ENCODE measurements at regions not wholly inside any gene's neighbourhood (a gene's known extent, or its start where the extent isn't known, plus 50 kb on each side); places are given as distances from the start of the nearest gene placed in this dataset.
"Not testable (repeated sequence)": the region's sequence is repeated elsewhere in the genome, so short reads cannot be mapped to it uniquely, and the experiment has no call there.

DNA sequence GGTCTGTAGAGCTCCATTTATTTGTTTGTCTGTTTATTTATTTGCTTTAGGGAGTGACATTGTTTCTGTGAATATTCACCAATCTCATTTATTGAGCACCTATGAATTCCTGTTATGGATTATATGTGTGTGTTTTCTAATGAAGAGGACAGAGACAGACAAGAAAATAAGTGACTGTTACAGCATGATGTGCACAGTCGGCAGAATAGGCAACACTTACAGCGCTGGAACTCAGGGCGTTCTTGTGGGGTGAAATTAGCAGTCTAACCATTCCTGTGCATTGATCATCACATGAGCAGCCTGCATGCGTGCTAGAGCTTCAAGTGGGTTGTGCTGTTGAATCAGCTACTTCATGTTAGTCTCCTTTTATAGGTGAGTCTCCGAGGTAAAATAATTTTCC lies 960.7 kb downstream of the SLC4A3 start:
- DNase-seq: no peak
- no peaks in the 10 kb centered on the region for H3K4me1 Mint-ChIP-seq
- ChIA-PET CTCF (no interaction called here), POLR2A (no interaction called here)
- H3K4me3 Mint-ChIP-seq: no peak overlapping the region
- intact Hi-C loops (cut with micrococcal nuclease): no loop called here
- TF ChIP-seq, protein P1, sequence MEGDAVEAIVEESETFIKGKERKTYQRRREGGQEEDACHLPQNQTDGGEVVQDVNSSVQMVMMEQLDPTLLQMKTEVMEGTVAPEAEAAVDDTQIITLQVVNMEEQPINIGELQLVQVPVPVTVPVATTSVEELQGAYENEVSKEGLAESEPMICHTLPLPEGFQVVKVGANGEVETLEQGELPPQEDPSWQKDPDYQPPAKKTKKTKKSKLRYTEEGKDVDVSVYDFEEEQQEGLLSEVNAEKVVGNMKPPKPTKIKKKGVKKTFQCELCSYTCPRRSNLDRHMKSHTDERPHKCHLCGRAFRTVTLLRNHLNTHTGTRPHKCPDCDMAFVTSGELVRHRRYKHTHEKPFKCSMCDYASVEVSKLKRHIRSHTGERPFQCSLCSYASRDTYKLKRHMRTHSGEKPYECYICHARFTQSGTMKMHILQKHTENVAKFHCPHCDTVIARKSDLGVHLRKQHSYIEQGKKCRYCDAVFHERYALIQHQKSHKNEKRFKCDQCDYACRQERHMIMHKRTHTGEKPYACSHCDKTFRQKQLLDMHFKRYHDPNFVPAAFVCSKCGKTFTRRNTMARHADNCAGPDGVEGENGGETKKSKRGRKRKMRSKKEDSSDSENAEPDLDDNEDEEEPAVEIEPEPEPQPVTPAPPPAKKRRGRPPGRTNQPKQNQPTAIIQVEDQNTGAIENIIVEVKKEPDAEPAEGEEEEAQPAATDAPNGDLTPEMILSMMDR (IDR thresholded peaks at IDR 0.05): no peak
- no peaks in the 10 kb centered on the region for H3K27me3 Mint-ChIP-seq
- ATAC-seq (ENCODE audit: low read depth): no peak
- no peaks in the 10 kb centered on the region for H3K36me3 Mint-ChIP-seq (ENCODE audit: low read depth)
- no peaks in the 10 kb centered on the region for H3K9me3 Mint-ChIP-seq
- no peak overlapping the region for H3K27ac Mint-ChIP-seq

- DNase-seq: no peak
- H3K27me3 Mint-ChIP-seq: no peaks in the 10 kb centered on the region
- CTCF ChIA-PET: no interaction called here
- TF ChIP-seq, protein P1 (IDR thresholded peaks at IDR 0.05): no peak
- no peaks in the 10 kb centered on the region for H3K4me1 Mint-ChIP-seq
- no peak overlapping the region for H3K4me3 Mint-ChIP-seq
- H3K36me3 Mint-ChIP-seq (ENCODE audit: low read depth): no peaks in the 10 kb centered on the region
- intact Hi-C loops (cut with micrococcal nuclease): no loop called here
- H3K27ac Mint-ChIP-seq: no peak overlapping the region
- no peak for ATAC-seq (ENCODE audit: low read depth)
- POLR2A ChIA-PET: no interaction called here
- no peaks in the 10 kb centered on the region for H3K9me3 Mint-ChIP-seq
These were observed 963.0 kb downstream of the SLC4A3 start for GRCh38 chr2:220590476-220590875.

DNA sequence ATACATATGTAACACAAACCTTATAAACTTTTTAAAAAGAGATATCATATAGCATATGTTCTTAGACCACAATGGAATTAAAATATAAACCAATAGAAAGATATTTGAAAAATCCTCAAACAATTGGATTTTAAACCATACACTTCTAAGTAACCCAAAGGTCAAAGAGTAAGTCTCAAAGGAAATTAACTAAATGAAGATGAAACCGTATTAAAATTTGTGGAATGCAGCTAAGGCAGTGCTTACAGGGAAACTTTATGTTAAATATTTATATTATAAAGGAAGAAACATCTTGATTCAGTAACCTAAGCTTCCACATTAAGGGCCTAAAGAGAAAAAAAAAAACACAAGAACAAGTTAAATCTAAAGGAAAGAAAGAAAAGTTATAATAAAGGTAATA lies 966.1 kb downstream of the SLC4A3 start:
- no peaks in the 10 kb centered on the region for H3K27me3 Mint-ChIP-seq
- H3K4me3 Mint-ChIP-seq: no peak overlapping the region
- intact Hi-C loops (cut with micrococcal nuclease): no loop called here
- ATAC-seq (ENCODE audit: low read depth) (no peak), DNase-seq (no peak)
- H3K36me3 Mint-ChIP-seq (ENCODE audit: low read depth): no peaks in the 10 kb centered on the region
- no peaks in the 10 kb centered on the region for H3K4me1 Mint-ChIP-seq
- H3K27ac Mint-ChIP-seq: no peak overlapping the region
- ChIA-PET CTCF (no interaction called here), POLR2A (no interaction called here)
- no peaks in the 10 kb centered on the region for H3K9me3 Mint-ChIP-seq
- TF ChIP-seq, protein P1 (IDR thresholded peaks at IDR 0.05): no peak

DNA sequence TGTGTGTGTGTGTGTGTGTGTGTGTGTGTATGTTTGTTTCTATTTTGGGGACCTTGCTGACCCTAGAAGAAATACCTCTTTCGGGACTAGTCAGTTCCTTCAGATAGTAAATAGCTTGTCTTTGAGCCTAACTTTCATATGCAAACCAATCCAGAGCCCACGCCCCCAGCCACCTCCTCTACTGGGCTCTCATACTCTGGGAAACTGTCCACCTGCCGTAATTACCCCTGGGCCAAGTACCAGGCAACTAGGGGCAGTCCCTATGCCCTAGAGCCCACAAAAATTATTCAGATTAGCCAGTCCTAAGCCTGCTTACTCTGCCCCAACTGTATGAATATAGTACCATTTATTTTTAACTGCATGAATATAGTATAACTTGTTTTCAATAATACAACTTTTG lies 970.4 kb downstream of the EPHA4 start:
- POLR2A ChIA-PET: no interaction called here
- H3K27me3 Mint-ChIP-seq: no peaks in the 10 kb centered on the region
- H3K9me3 Mint-ChIP-seq: no peaks in the 10 kb centered on the region
- CTCF ChIA-PET: no interaction called here
- H3K27ac Mint-ChIP-seq: no peak overlapping the region
- ATAC-seq (ENCODE audit: low read depth) (no peak), DNase-seq (no peak)
- H3K4me1 Mint-ChIP-seq: no peaks in the 10 kb centered on the region
- intact Hi-C loops (cut with micrococcal nuclease): no loop called here
- TF ChIP-seq, protein P1 (IDR thresholded peaks at IDR 0.05): no peak
- no peaks in the 10 kb centered on the region for H3K36me3 Mint-ChIP-seq (ENCODE audit: low read depth)
- no peak overlapping the region for H3K4me3 Mint-ChIP-seq

DNA sequence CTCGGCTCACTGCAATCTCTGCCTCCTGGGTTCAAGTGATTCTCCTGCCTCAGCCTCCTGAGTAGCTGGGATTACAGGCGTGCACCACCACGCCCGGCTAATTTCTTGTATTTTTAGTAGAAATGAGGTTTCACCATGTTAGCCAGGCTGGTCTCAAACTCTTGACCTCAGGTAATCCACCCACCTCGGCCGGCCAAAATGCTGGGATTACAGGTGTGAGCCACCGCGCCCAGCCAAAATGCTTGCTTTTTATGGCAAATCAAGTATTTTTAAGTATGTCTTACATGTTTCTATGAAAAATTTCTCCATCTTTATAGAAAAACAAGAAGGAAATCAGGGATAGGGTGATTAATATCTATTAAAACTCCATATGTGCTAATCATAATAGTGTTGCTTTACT lies 959.1 kb downstream of the EPHA4 start:
- POLR2A ChIA-PET; H3K4me3 Mint-ChIP-seq; H3K27me3 Mint-ChIP-seq; H3K4me1 Mint-ChIP-seq; H3K36me3 Mint-ChIP-seq (ENCODE audit: low read depth); H3K27ac Mint-ChIP-seq; H3K9me3 Mint-ChIP-seq; intact Hi-C loops (cut with micrococcal nuclease); DNase-seq; ATAC-seq (ENCODE audit: low read depth); CTCF ChIA-PET: not testable (repeated sequence)

DNA sequence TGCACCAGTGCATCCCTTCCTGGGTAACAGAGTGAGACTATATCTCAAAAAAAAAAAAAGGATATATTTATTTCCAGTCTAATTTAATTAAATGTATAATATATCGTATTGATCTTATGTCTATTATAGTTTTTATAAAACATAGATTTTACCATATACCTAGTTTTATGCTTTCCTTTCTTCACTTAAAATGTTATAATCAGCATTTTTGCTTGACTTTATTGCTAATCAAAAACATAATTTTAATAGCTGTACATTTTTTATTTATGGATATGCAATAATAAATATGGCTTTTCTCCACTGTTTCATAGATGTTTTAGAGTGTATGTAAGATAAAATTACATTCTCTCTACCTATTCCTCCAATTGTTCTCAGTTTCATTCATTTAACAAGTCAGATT lies 958.0 kb downstream of the EPHA4 start:
- intact Hi-C loops (cut with micrococcal nuclease): no loop called here
- no peak overlapping the region for H3K27ac Mint-ChIP-seq

More for the DNA sequence above, 958.0 kb downstream of the EPHA4 start:
- Mint-ChIP-seq H3K27me3 (no peaks in the 10 kb centered on the region), H3K36me3 (ENCODE audit: low read depth) (no peaks in the 10 kb centered on the region), H3K4me1 (no peaks in the 10 kb centered on the region), H3K4me3 (no peak overlapping the region), H3K9me3 (peaks cover 4% of the 10 kb centered on the region)
- CTCF ChIA-PET: no interaction called here
- POLR2A ChIA-PET: no interaction called here
- no peak for DNase-seq
- ATAC-seq (ENCODE audit: low read depth): no peak
- TF ChIP-seq, protein P1 (IDR thresholded peaks at IDR 0.05): no peak
